SK-N-SH (cell line): ENCODE measurements at regions not wholly inside any gene's neighbourhood (a gene's known extent, or its start where the extent isn't known, plus 50 kb on each side); places are given as distances from the start of the nearest gene placed in this dataset.
"Not testable (repeated sequence)": the region's sequence is repeated elsewhere in the genome, so short reads cannot be mapped to it uniquely, and the experiment has no call there.

Experiments used
- CTCF ChIA-PET: fragments of 300-600, 350-600 bp; formaldehyde crosslinking; extraction: SDS; loops from one replicate; lab custom pipeline; 2021; lab: Yijun Ruan, JAX
- POLR2A ChIA-PET: fragments of 350-600 bp; sonication (Branson Sonifier 250); formaldehyde crosslinking; extraction: SDS; loops from one replicate; lab custom pipeline; 2020; ENCODE audit warnings: antibody characterized with exemption, inconsistent platforms; lab: Yijun Ruan, JAX
- DNase-seq: peaks from one replicate; pipeline ENCODE4 v3.0.0; 2012
- H2AFZ ChIP-seq: fragments of 200-600 bp; sonication (generic); 2 replicates; pipeline ENCODE4 v1.8.1; 2016; ENCODE audit warnings: antibody characterized with exemption, mild to moderate bottlenecking, low read depth
- H3F3A ChIP-seq: fragments of 200-600 bp; sonication (generic); replicated peaks from 2 replicates; pipeline ENCODE3; 2016; ENCODE audit warnings: antibody characterized with exemption, mild to moderate bottlenecking; ENCODE audit not compliant: insufficient read depth
- H3K27ac ChIP-seq, 2 experiments: fragments of 200-500 bp in 1 of 2; fragments of 200-600 bp in 1 of 2; sonication (Bioruptor generic) in 1 of 2; sonication (generic), shearing (Covaris generic) in 1 of 2; 2 replicates each; pipeline versions ENCODE4 v1.5.1 to v1.6.1; 2014 to 2016; ENCODE audit warnings: low read depth in 2 of 2, inconsistent platforms in 1 of 2, low read length in 1 of 2, mild to moderate bottlenecking in 1 of 2, mixed read lengths in 1 of 2
- H3K27me3 ChIP-seq: fragments of 200-600 bp; sonication (generic), shearing (Covaris generic); 2 replicates; pipeline ENCODE4 v1.6.1; 2016; ENCODE audit warnings: mixed run types; ENCODE audit not compliant: insufficient read depth
- H3K36me3 ChIP-seq, 2 experiments: fragments of 200-500 bp in 1 of 2; fragments of 200-600 bp in 1 of 2; sonication (Bioruptor generic) in 1 of 2; sonication (generic) in 1 of 2; replicated peaks in 1 of 2; 2 replicates each; pipeline versions ENCODE3 to v1.5.1; 2014 to 2016; ENCODE audit warnings: low read length in 1 of 2, mild to moderate bottlenecking in 1 of 2; ENCODE audit not compliant: insufficient read depth in 2 of 2, control insufficient read depth in 1 of 2
- H3K4me1 ChIP-seq, 2 experiments: fragments of 200-500 bp in 1 of 2; fragments of 200-600 bp in 1 of 2; sonication (Bioruptor generic) in 1 of 2; sonication (generic), shearing (Covaris generic) in 1 of 2; 2 replicates each; pipeline versions ENCODE4 v1.5.1 to v1.6.1; 2014 to 2016; ENCODE audit warnings: low read depth in 1 of 2, low read length in 1 of 2, mixed run types in 1 of 2; ENCODE audit not compliant: insufficient read depth in 2 of 2, control insufficient read depth in 1 of 2
- H3K4me2 ChIP-seq: fragments of 200-600 bp; sonication (generic), shearing (Covaris generic); 2 replicates; pipeline ENCODE4 v1.6.1; 2017; ENCODE audit warnings: mixed run types
- H3K4me3 ChIP-seq, 2 experiments: fragments of 200-500 bp in 1 of 2; fragments of 200-600 bp in 1 of 2; sonication (Bioruptor generic) in 1 of 2; sonication (generic), shearing (Covaris generic) in 1 of 2; 2 replicates each; pipeline versions ENCODE4 v1.5.1 to v1.8.1; 2014 to 2016; ENCODE audit warnings: low read depth in 2 of 2, inconsistent platforms in 1 of 2, low read length in 1 of 2, mild to moderate bottlenecking in 1 of 2, mixed read lengths in 1 of 2, moderate library complexity in 1 of 2
- H3K79me2 ChIP-seq: fragments of 200-600 bp; sonication (generic); 2 replicates; pipeline ENCODE4 v1.8.1; 2017; ENCODE audit warnings: mild to moderate bottlenecking; ENCODE audit not compliant: insufficient read depth
- H3K9ac ChIP-seq: fragments of 200-600 bp; sonication (generic); 2 replicates; pipeline ENCODE4 v1.6.1; 2017; ENCODE audit warnings: mixed run types
- H3K9me2 ChIP-seq: fragments of 200-600 bp; sonication (generic); 2 replicates; pipeline ENCODE4 v1.6.1; 2017; ENCODE audit warnings: mixed run types
- H3K9me3 ChIP-seq: fragments of 200-600 bp; sonication (generic); 2 replicates; pipeline ENCODE4 v1.6.1; 2017; ENCODE audit warnings: mixed run types, mild to moderate bottlenecking, moderate library complexity
- H4K20me1 ChIP-seq: fragments of 200-600 bp; sonication (generic); 2 replicates; pipeline ENCODE4 v1.6.1; 2017; ENCODE audit warnings: mild to moderate bottlenecking, mixed run types; ENCODE audit not compliant: insufficient read depth
- CHD2 ChIP-seq: fragments of 150-350 bp; IDR thresholded peaks from 2 replicates; pipeline ENCODE4 v1.6.1; 2018; ENCODE audit warnings: low read length; ENCODE audit not compliant: partially characterized antibody
- ELF1 ChIP-seq: IDR thresholded peaks from 2 replicates; pipeline ENCODE4 v1.4.0; 2012
- EP300 ChIP-seq, 2 experiments: IDR thresholded peaks; 2 replicates each; pipeline versions ENCODE4 v1.4.0 to v1.6.1; 2012; ENCODE audit warnings: borderline replicate concordance in 1 of 2, low read depth in 1 of 2, low read length in 1 of 2
- EZH2phosphoT487 ChIP-seq: fragments of 200-600 bp; sonication (generic); IDR thresholded peaks from 2 replicates; pipeline ENCODE4 v1.6.1; 2017; ENCODE audit warnings: low read depth, mixed run types, mild to moderate bottlenecking, antibody characterized with exemption, moderate library complexity, borderline replicate concordance
- FOXM1 ChIP-seq: IDR thresholded peaks from 2 replicates; pipeline ENCODE4 v1.4.0; 2012; ENCODE audit warnings: low read depth, mild to moderate bottlenecking
- GABPA ChIP-seq: IDR thresholded peaks from 2 replicates; pipeline ENCODE4 v1.4.0; 2012; ENCODE audit warnings: low read depth, mild to moderate bottlenecking
- GATA2 ChIP-seq: sonication (generic); formaldehyde crosslinking; IDR thresholded peaks from 2 replicates; pipeline ENCODE4 v1.5.0; 2020; ENCODE audit warnings: mild to moderate bottlenecking, missing genetic modification reagents
- IRF3 ChIP-seq: fragments of 150-350 bp; IDR thresholded peaks from 2 replicates; pipeline ENCODE4 v1.6.1; 2016; ENCODE audit warnings: mild to moderate bottlenecking, low read depth, low read length
- JUND ChIP-seq: IDR thresholded peaks from 2 replicates; pipeline ENCODE4 v1.4.0; 2012
- MEF2A ChIP-seq: IDR thresholded peaks from 2 replicates; pipeline ENCODE4 v1.4.0; 2012; ENCODE audit warnings: low read depth, borderline replicate concordance
- NFIC ChIP-seq: IDR thresholded peaks from 2 replicates; pipeline ENCODE4 v1.4.0; 2012; ENCODE audit warnings: borderline replicate concordance
- NRF1 ChIP-seq: IDR thresholded peaks from 2 replicates; pipeline ENCODE4 v1.6.1; 2012; ENCODE audit warnings: low read depth, mild to moderate bottlenecking, low read length
- RCOR1 ChIP-seq: fragments of 150-350 bp; IDR thresholded peaks from 2 replicates; pipeline ENCODE4 v1.6.1; 2017; ENCODE audit warnings: antibody characterized with exemption, low read length
- TCF12 ChIP-seq: IDR thresholded peaks from 2 replicates; pipeline ENCODE4 v1.4.0; 2012
- YY1 ChIP-seq: IDR thresholded peaks from 2 replicates; pipeline ENCODE4 v1.4.0; 2012; ENCODE audit warnings: low read depth, mild to moderate bottlenecking
- WGBS: methylation state at CpG from one replicate; pipeline ENCODE4 v1.1.6; 2017; ENCODE audit warnings: low lambda C conversion rate; 5-methylcytosine and 5-hydroxymethylcytosine counted together
- TF ChIP-seq, protein P1 (sequence below): IDR thresholded peaks from 2 replicates; pipeline ENCODE4 v1.4.0; 2012; ENCODE audit warnings: low read depth, borderline replicate concordance
- TF ChIP-seq, protein P2 (sequence below): fragments of 200-600 bp; sonication (generic); IDR thresholded peaks from 2 replicates; pipeline ENCODE4 v1.6.1; 2017; ENCODE audit warnings: antibody characterized with exemption, mild to moderate bottlenecking, moderate library complexity

DNA sequence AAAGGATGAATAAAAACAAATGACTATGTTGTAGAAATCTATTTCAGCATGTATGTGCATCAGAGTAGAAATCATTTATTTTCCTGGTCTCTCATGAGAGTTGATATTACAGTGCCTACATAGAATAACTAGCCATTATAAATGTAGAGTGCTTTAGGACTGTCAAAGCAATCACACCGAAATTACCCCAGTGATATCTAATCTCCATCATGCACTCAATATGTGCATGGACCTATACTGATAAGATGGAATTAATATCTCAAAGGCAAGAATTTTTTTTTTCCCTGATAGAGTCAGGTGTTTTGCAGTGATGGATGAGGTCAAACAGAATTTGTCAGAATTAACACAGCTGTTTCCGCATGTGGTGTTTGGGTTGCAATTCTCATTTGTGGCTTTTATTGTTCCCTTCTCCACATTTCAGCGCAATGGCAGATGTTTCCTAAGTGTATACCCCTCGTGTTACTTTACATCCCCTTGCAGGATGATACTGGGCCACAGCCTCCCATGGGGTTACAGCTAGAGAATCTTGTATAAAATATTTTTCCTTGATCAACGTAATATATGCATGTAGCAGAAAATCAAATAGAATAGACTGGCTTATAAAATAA lies 298.8 kb downstream of the RASEF start:
- ChIA-PET CTCF (interaction anchor here (0.8 to 1.3 kb wide), 2 partner anchors 41 to 211 kb away, joined by 3 to 5 read pairs; no protein-coding TSS in a partner anchor), POLR2A (no interaction called here)
- Histone ChIP-seq H3K9me3 (no peaks in the 10 kb centered on the region), H3K36me3 (no peaks in the 10 kb centered on the region), H3F3A (no peaks in the 10 kb centered on the region), H3K4me3 (no peak overlapping the region), H4K20me1 (no peaks in the 10 kb centered on the region), H3K27ac (no peak overlapping the region), H3K9ac (no peak overlapping the region), H3K9me2 (no peaks in the 10 kb centered on the region), H2AFZ (no peak overlapping the region), H3K79me2 (no peaks in the 10 kb centered on the region), H3K27me3 (no peaks in the 10 kb centered on the region), H3K4me1 (peaks cover 0 to 5% of the 10 kb centered on the region in 2 experiments; a peak in 2 of 4 replicates), H3K4me2 (no peak overlapping the region)
- 39% methylated on average over 5 of the region's 5 CpGs for WGBS
- no peak for DNase-seq
- TF ChIP-seq GATA2 (CRISPR knock-in tag) (peak; percentile 59; the same call in 1 of the 2 replicates), EZH2phosphoT487 (no peak), MEF2A (no peak), EP300 (IDR thresholded peaks at IDR 0.05; ENCODE audit: borderline replicate concordance in 1 of 2, low read depth in 1 of 2, low read length in 1 of 2) (peak in 1 of 2 experiments; percentile 37; a peak in 1 of 4 replicates)

- H3K9me3 ChIP-seq, DNase-seq, H3K9me2 ChIP-seq, H3K36me3 ChIP-seq, H3K4me1 ChIP-seq, H3F3A ChIP-seq, H2AFZ ChIP-seq, H3K9ac ChIP-seq, H3K4me2 ChIP-seq, CTCF ChIA-PET, H3K4me3 ChIP-seq, H4K20me1 ChIP-seq, H3K27me3 ChIP-seq, H3K79me2 ChIP-seq, POLR2A ChIA-PET, H3K27ac ChIP-seq: not testable (repeated sequence)
- WGBS: 61% methylated on average over 16 of the region's 20 CpGs
Measured at GRCh38 chr9:82774707-82775231, 288.2 kb downstream of the RASEF start.

DNA sequence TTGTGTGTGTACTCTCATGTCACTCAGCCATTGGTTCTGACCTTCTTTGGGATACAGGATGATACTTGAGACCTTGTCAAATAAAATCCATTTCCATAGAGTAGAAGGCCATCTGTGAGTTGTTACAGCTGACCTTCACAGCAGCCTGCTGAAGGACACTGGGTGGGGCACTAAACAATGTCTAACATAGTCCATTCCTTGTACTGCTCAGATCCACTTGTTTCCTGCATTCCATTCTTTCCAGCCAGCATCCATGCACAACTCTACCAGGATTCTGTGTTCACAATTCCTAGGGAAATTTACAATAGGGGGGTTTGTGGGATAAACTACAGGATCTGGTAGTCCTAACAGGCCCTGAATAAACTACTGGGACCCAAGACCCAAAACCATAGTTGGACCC lies 286.4 kb downstream of the RASEF start:
- H3K4me1 ChIP-seq: no peaks in the 10 kb centered on the region
- H3K4me2 ChIP-seq: no peak overlapping the region
- H3K36me3 ChIP-seq: no peaks in the 10 kb centered on the region
- H3K27ac ChIP-seq: no peak overlapping the region
- no peaks in the 10 kb centered on the region for H3K9me3 ChIP-seq
- POLR2A ChIA-PET: no interaction called here
- DNase-seq: no peak
- H3K9ac ChIP-seq: no peak overlapping the region
- no peak overlapping the region for H3K4me3 ChIP-seq
- no peaks in the 10 kb centered on the region for H3K9me2 ChIP-seq
- H3F3A ChIP-seq: no peaks in the 10 kb centered on the region
- H3K79me2 ChIP-seq: no peaks in the 10 kb centered on the region
- no peaks in the 10 kb centered on the region for H3K27me3 ChIP-seq
- no peaks in the 10 kb centered on the region for H4K20me1 ChIP-seq
- CTCF ChIA-PET: no interaction called here
- no peak for TF ChIP-seq TCF12
- TF ChIP-seq, protein P1, sequence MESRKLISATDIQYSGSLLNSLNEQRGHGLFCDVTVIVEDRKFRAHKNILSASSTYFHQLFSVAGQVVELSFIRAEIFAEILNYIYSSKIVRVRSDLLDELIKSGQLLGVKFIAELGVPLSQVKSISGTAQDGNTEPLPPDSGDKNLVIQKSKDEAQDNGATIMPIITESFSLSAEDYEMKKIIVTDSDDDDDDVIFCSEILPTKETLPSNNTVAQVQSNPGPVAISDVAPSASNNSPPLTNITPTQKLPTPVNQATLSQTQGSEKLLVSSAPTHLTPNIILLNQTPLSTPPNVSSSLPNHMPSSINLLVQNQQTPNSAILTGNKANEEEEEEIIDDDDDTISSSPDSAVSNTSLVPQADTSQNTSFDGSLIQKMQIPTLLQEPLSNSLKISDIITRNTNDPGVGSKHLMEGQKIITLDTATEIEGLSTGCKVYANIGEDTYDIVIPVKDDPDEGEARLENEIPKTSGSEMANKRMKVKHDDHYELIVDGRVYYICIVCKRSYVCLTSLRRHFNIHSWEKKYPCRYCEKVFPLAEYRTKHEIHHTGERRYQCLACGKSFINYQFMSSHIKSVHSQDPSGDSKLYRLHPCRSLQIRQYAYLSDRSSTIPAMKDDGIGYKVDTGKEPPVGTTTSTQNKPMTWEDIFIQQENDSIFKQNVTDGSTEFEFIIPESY: no peak
- no peak for TF ChIP-seq RCOR1
- no peak for TF ChIP-seq IRF3
- TF ChIP-seq, protein P2, sequence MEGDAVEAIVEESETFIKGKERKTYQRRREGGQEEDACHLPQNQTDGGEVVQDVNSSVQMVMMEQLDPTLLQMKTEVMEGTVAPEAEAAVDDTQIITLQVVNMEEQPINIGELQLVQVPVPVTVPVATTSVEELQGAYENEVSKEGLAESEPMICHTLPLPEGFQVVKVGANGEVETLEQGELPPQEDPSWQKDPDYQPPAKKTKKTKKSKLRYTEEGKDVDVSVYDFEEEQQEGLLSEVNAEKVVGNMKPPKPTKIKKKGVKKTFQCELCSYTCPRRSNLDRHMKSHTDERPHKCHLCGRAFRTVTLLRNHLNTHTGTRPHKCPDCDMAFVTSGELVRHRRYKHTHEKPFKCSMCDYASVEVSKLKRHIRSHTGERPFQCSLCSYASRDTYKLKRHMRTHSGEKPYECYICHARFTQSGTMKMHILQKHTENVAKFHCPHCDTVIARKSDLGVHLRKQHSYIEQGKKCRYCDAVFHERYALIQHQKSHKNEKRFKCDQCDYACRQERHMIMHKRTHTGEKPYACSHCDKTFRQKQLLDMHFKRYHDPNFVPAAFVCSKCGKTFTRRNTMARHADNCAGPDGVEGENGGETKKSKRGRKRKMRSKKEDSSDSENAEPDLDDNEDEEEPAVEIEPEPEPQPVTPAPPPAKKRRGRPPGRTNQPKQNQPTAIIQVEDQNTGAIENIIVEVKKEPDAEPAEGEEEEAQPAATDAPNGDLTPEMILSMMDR: no peak
- TF ChIP-seq ELF1: no peak
- TF ChIP-seq EZH2phosphoT487: no peak
- no peak for TF ChIP-seq JUND
- TF ChIP-seq CHD2: no peak
- no peak for TF ChIP-seq GABPA
- no peak for TF ChIP-seq GATA2 (CRISPR knock-in tag)
- no peak for TF ChIP-seq NRF1
- TF ChIP-seq FOXM1: no peak
- no peak for TF ChIP-seq NFIC
- no peak for TF ChIP-seq EP300 (IDR thresholded peaks at IDR 0.05; ENCODE audit: borderline replicate concordance in 1 of 2, low read depth in 1 of 2, low read length in 1 of 2)
- no peak for TF ChIP-seq YY1
- no peak overlapping the region for H2AFZ ChIP-seq
